Panc1 (cell line): ENCODE measurements at regions not wholly inside any gene's neighbourhood (a gene's known extent, or its start where the extent isn't known, plus 50 kb on each side); places are given as distances from the start of the nearest gene placed in this dataset.
A peak's percentile ranks its signal among the peaks of the same experiment; 100 is the strongest.
"Not testable (repeated sequence)": the region's sequence is repeated elsewhere in the genome, so short reads cannot be mapped to it uniquely, and the experiment has no call there.

Source experiments
- ATAC-seq: fragments of 200-7000 bp; cut with Tn5 transposase; 2 replicates; pipeline ENCODE4 v1.9.1; 2020; ENCODE audit warnings: mild to moderate bottlenecking, moderate library complexity
- BruUV-seq: library from RNA; stranded (reverse); fragments of 400-500 nt; replicated peaks from 2 replicates; lab custom pipeline; 2021; lab: Mats Ljungman, UMichigan
- CTCF ChIA-PET: fragments of 300-600 bp; sonication (Branson Sonifier 250); formaldehyde crosslinking; loops from one replicate; lab custom pipeline; 2022; ENCODE audit warnings: antibody characterized with exemption; lab: Charles Lee
- POLR2A ChIA-PET: fragments of 300-600 bp; sonication (Branson Sonifier 250); formaldehyde crosslinking; loops from one replicate; lab custom pipeline; 2022; ENCODE audit warnings: antibody characterized with exemption; lab: Charles Lee
- DNase-seq: peaks from one replicate; pipeline ENCODE4 v3.0.0-alpha.2; 2010; ENCODE audit warnings: low read depth, low spot score
- H3K27ac ChIP-seq: 2 replicates; pipeline ENCODE4 v1.5.1; 2011; ENCODE audit warnings: mild to moderate bottlenecking, low read length, inconsistent platforms
- H3K27me3 ChIP-seq: fragments of 200-500 bp; sonication (Bioruptor generic); 2 replicates; pipeline ENCODE4 v1.6.0; 2014; ENCODE audit warnings: low read length, inconsistent platforms; ENCODE audit not compliant: control insufficient read depth, insufficient read depth
- H3K36me3 ChIP-seq: fragments of 200-500 bp; sonication (Bioruptor generic); 2 replicates; pipeline ENCODE4 v1.5.1; 2014; ENCODE audit warnings: inconsistent platforms, mild to moderate bottlenecking, low read length, moderate library complexity; ENCODE audit not compliant: control insufficient read depth, insufficient read depth
- H3K4me1 ChIP-seq: 2 replicates; pipeline ENCODE4 v1.5.1; 2011; ENCODE audit warnings: inconsistent platforms, mild to moderate bottlenecking, low read length, moderate library complexity; ENCODE audit not compliant: control insufficient read depth, insufficient read depth
- H3K4me3 ChIP-seq, 2 experiments: 2 replicates each; pipeline ENCODE4 v1.5.1; 2011 to 2012; ENCODE audit warnings: low read depth in 2 of 2, low read length in 2 of 2, mild to moderate bottlenecking in 2 of 2, inconsistent platforms in 1 of 2, moderate library complexity in 1 of 2
- H3K9me3 ChIP-seq: fragments of 200-500 bp; sonication (Bioruptor generic); 2 replicates; pipeline ENCODE4 v1.5.1; 2014; ENCODE audit warnings: low read depth, mild to moderate bottlenecking, inconsistent platforms, low read length, moderate library complexity; ENCODE audit not compliant: control insufficient read depth, insufficient read depth
- POLR2AphosphoS5 ChIP-seq: IDR thresholded peaks from 2 replicates; pipeline ENCODE4 v1.6.1; 2012; ENCODE audit warnings: mild to moderate bottlenecking, low read depth, low read length, moderate library complexity
- SIN3A ChIP-seq: IDR thresholded peaks from 2 replicates; pipeline ENCODE4 v1.6.1; 2012; ENCODE audit warnings: low read depth, mild to moderate bottlenecking, low read length, moderate library complexity, borderline replicate concordance; ENCODE audit not compliant: insufficient read depth
- TCF7L2 ChIP-seq: IDR thresholded peaks from 2 replicates; pipeline ENCODE4 v1.6.1; 2011; ENCODE audit warnings: mild to moderate bottlenecking, low read depth, low read length, inconsistent platforms
- in situ Hi-C: cut with HindIII; loops from 2 replicates; pipeline ENCODE4 v1.10.0; 2016; ENCODE audit warnings: low sequenced_read_pairs, low pct_unique_long_range_greater_than_20kb
- intact Hi-C: fragments of 100-400 bp; cut with micrococcal nuclease; formaldehyde crosslinking; loops from one replicate; pipeline ENCODE4 v1.10.0; 2022; ENCODE audit not compliant: unreplicated experiment
- TF ChIP-seq, protein P1 (sequence below): fragments of 450-650 bp; IDR thresholded peaks from 2 replicates; pipeline ENCODE4 v1.5.1; 2017; ENCODE audit warnings: mild to moderate bottlenecking
- TF ChIP-seq, protein P2 (sequence below), 2 experiments: IDR thresholded peaks; 2 replicates each; pipeline ENCODE4 v1.6.1; 2011 to 2012; ENCODE audit warnings: low read depth in 2 of 2, control low read depth in 1 of 2, low read length in 1 of 2, mild to moderate bottlenecking in 1 of 2, moderate library complexity in 1 of 2; ENCODE audit not compliant: insufficient read depth in 1 of 2

DNA sequence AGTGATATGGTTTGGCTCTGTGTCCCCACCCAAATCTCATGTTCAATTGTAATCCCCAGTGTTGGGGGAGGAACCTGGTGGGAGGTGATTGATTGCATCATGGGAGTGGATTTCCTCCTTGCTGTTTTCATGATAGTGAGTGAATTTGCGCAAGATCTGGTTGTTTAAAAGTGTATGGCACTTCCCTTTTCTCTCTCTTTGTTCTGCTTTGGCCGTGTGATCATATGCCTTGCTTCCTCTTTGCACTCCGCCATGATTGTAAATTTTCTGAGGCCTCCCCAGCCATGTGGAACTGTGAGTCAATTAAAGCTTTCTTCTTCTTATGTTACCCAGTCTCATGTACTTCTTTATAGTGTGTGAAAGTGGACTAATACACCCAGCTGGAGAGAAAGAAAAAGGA is 113.0 kb upstream of the AADAT start:
- Histone ChIP-seq H3K4me1 (no peaks in the 10 kb centered on the region), H3K36me3 (no peaks in the 10 kb centered on the region), H3K9me3 (no peaks in the 10 kb centered on the region), H3K27ac (no peak overlapping the region), H3K4me3 (no peak overlapping the region), H3K27me3 (no peaks in the 10 kb centered on the region)
- no peak for TF ChIP-seq SIN3A
- TF ChIP-seq POLR2AphosphoS5: no peak
- TF ChIP-seq, protein P1, sequence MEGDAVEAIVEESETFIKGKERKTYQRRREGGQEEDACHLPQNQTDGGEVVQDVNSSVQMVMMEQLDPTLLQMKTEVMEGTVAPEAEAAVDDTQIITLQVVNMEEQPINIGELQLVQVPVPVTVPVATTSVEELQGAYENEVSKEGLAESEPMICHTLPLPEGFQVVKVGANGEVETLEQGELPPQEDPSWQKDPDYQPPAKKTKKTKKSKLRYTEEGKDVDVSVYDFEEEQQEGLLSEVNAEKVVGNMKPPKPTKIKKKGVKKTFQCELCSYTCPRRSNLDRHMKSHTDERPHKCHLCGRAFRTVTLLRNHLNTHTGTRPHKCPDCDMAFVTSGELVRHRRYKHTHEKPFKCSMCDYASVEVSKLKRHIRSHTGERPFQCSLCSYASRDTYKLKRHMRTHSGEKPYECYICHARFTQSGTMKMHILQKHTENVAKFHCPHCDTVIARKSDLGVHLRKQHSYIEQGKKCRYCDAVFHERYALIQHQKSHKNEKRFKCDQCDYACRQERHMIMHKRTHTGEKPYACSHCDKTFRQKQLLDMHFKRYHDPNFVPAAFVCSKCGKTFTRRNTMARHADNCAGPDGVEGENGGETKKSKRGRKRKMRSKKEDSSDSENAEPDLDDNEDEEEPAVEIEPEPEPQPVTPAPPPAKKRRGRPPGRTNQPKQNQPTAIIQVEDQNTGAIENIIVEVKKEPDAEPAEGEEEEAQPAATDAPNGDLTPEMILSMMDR: no peak
- TF ChIP-seq, protein P2, sequence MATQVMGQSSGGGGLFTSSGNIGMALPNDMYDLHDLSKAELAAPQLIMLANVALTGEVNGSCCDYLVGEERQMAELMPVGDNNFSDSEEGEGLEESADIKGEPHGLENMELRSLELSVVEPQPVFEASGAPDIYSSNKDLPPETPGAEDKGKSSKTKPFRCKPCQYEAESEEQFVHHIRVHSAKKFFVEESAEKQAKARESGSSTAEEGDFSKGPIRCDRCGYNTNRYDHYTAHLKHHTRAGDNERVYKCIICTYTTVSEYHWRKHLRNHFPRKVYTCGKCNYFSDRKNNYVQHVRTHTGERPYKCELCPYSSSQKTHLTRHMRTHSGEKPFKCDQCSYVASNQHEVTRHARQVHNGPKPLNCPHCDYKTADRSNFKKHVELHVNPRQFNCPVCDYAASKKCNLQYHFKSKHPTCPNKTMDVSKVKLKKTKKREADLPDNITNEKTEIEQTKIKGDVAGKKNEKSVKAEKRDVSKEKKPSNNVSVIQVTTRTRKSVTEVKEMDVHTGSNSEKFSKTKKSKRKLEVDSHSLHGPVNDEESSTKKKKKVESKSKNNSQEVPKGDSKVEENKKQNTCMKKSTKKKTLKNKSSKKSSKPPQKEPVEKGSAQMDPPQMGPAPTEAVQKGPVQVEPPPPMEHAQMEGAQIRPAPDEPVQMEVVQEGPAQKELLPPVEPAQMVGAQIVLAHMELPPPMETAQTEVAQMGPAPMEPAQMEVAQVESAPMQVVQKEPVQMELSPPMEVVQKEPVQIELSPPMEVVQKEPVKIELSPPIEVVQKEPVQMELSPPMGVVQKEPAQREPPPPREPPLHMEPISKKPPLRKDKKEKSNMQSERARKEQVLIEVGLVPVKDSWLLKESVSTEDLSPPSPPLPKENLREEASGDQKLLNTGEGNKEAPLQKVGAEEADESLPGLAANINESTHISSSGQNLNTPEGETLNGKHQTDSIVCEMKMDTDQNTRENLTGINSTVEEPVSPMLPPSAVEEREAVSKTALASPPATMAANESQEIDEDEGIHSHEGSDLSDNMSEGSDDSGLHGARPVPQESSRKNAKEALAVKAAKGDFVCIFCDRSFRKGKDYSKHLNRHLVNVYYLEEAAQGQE (IDR thresholded peaks at IDR 0.05; ENCODE audit: insufficient read depth in 1 of 2, low read depth in 2 of 2, low read length in 1 of 2): no peak
- TF ChIP-seq TCF7L2: no peak
- CTCF ChIA-PET: no interaction called here
- POLR2A ChIA-PET: no interaction called here
- no TSS peak for BruUV-seq
- in situ Hi-C loops: no loop called here
- ATAC-seq (no peak), DNase-seq (no peak)
- intact Hi-C loops: no loop called here

DNA sequence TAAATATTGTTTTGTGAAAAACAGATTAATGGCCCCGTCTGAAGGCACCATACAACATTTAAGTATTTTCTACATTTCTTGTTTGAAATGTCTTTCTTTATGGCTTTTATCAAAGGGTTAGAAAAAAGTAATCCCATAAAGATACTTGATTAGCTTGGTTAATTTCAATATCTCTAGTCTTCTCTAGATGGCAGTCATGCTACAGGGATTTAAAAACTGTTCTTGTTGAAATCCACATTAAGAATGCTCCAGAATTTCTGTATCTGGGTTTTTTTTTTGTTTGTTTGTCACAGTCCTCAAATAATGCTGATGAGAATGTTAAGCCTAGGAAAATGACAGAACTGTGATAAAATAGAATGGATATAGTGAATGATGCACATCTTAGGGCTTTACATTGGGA is 109.0 kb upstream of the AADAT start:
- H3K36me3 ChIP-seq: no peaks in the 10 kb centered on the region
- no peaks in the 10 kb centered on the region for H3K4me1 ChIP-seq
- ChIA-PET POLR2A (interaction anchor here (0.6 kb wide), 1 partner anchor 183 kb away, joined by 5 read pairs; no protein-coding TSS in a partner anchor), CTCF (interaction anchor here (0.7 kb wide), 1 partner anchor 266 kb away, joined by 3 read pairs; no protein-coding TSS in a partner anchor)
- intact Hi-C loops (no loop called here), in situ Hi-C loops (no loop called here)
- no peak overlapping the region for H3K27ac ChIP-seq
- BruUV-seq: no TSS peak
- H3K4me3 ChIP-seq: no peak overlapping the region
- H3K9me3 ChIP-seq: no peaks in the 10 kb centered on the region
- no peak for ATAC-seq
- TF ChIP-seq, protein P1: peak; percentile 25; the same call in 1 of the 2 replicates
- no peak for TF ChIP-seq POLR2AphosphoS5
- no peaks in the 10 kb centered on the region for H3K27me3 ChIP-seq
- no peak for DNase-seq

DNA sequence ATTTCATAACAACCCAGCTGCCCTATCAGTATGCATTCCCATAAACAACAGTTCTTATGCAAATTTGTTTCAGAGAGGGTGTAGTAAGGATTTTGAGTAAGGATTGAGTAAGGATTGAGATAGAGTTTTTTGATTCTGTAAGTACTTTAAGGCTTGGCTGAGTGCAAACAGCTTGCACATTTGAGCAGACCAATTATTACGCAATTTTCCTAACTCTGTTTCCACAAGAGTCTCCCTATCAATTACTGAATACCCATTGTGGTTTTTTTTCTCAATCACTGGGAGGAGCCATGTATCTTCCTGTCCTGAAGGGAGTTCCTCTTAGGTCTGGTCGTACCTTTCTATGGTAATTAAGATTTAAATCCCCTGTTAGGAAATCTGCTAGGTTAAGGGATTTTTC is 105.0 kb upstream of the AADAT start:
- H3K9me3 ChIP-seq, ATAC-seq, CTCF ChIA-PET, BruUV-seq, intact Hi-C loops, H3K36me3 ChIP-seq, H3K4me3 ChIP-seq, H3K27ac ChIP-seq, DNase-seq, H3K4me1 ChIP-seq, H3K27me3 ChIP-seq, in situ Hi-C loops, POLR2A ChIA-PET: not testable (repeated sequence)
